ENCODE measurements at regions not wholly inside any gene's neighbourhood (a gene's known extent, or its start where the extent isn't known, plus 50 kb on each side); places are given as distances from the start of the nearest gene placed in this dataset.

DNA sequence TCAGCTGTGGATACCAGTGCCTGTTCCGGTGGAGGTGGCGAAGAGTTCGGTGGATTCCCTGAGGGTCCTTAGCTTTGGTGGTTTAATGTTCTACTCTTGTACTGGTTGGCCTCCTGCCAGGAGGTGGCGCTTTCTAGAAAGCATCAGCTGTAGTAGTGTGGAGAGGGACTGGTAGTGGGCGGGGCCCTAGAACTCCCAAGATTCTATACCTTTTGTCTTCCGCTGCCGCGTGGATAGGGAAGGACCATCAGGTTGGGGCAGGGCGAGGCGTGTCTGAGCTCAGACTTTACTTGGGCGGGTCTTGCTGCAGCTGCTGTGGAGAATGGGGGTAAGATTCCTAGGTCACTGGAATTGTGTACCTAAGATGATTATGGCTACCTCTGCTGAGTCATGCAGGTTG, 390.3 kb downstream of the FAM47A start:
- WGBS, 2 donors: 74 to 89% methylated on average over 4 to 11 of the region's 11 CpGs
- Histone ChIP-seq H3K9me3 (no peaks in the 10 kb centered on the region), H3K4me1 (no peaks in the 10 kb centered on the region), H3K36me3 (replicated peaks in 1 of 2; ENCODE audit: insufficient read depth in 1 of 2, low read depth in 2 of 2) (no peaks in the 10 kb centered on the region), H3K27me3 (no peaks in the 10 kb centered on the region), H3K4me3 (no peak overlapping the region), H3K27ac (no peak overlapping the region)
- intact Hi-C loops (cut with DNase I): no loop called here
- ATAC-seq (no peak), DNase-seq (peak in 1 of 4 donors; percentile 7)
- TF ChIP-seq POLR2A (IDR thresholded peaks at IDR 0.05): no peak
- TF ChIP-seq, protein P1, sequence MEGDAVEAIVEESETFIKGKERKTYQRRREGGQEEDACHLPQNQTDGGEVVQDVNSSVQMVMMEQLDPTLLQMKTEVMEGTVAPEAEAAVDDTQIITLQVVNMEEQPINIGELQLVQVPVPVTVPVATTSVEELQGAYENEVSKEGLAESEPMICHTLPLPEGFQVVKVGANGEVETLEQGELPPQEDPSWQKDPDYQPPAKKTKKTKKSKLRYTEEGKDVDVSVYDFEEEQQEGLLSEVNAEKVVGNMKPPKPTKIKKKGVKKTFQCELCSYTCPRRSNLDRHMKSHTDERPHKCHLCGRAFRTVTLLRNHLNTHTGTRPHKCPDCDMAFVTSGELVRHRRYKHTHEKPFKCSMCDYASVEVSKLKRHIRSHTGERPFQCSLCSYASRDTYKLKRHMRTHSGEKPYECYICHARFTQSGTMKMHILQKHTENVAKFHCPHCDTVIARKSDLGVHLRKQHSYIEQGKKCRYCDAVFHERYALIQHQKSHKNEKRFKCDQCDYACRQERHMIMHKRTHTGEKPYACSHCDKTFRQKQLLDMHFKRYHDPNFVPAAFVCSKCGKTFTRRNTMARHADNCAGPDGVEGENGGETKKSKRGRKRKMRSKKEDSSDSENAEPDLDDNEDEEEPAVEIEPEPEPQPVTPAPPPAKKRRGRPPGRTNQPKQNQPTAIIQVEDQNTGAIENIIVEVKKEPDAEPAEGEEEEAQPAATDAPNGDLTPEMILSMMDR (IDR thresholded peaks at IDR 0.05): no peak

DNA sequence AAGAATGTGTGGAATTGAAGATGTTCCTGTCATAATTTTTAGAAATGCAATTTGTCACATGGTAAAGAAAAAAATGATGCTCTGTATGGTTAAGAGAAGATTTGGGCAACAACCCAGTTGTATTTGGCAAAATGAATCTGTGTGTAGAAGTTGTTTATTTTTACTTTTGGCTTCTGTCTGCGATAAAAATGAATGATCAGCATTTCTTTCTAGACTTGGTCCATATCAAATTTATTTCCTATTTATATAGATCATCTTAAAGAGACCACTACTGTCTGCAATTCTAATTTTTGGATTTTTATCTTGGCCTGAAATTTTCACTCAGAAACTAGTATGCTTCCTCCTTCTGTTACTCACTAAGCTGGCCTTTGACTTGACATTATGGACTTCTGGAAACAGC, 396.9 kb downstream of the FAM47A start:
- TF ChIP-seq POLR2A (IDR thresholded peaks at IDR 0.05): no peak
- TF ChIP-seq, protein P1 (IDR thresholded peaks at IDR 0.05): no peak
- DNase-seq: no peak
- no peak overlapping the region for H3K27ac ChIP-seq
- H3K27me3 ChIP-seq: no peaks in the 10 kb centered on the region
- H3K9me3 ChIP-seq: no peaks in the 10 kb centered on the region
- ATAC-seq: no peak
- intact Hi-C loops (cut with DNase I): no loop called here
- H3K36me3 ChIP-seq (replicated peaks in 1 of 2; ENCODE audit: insufficient read depth in 1 of 2, low read depth in 2 of 2): no peaks in the 10 kb centered on the region
- WGBS, 2 donors: 62 to 78% methylated on average over 1 of the region's 1 CpG
- no peak overlapping the region for H3K4me3 ChIP-seq
- no peaks in the 10 kb centered on the region for H3K4me1 ChIP-seq

DNA sequence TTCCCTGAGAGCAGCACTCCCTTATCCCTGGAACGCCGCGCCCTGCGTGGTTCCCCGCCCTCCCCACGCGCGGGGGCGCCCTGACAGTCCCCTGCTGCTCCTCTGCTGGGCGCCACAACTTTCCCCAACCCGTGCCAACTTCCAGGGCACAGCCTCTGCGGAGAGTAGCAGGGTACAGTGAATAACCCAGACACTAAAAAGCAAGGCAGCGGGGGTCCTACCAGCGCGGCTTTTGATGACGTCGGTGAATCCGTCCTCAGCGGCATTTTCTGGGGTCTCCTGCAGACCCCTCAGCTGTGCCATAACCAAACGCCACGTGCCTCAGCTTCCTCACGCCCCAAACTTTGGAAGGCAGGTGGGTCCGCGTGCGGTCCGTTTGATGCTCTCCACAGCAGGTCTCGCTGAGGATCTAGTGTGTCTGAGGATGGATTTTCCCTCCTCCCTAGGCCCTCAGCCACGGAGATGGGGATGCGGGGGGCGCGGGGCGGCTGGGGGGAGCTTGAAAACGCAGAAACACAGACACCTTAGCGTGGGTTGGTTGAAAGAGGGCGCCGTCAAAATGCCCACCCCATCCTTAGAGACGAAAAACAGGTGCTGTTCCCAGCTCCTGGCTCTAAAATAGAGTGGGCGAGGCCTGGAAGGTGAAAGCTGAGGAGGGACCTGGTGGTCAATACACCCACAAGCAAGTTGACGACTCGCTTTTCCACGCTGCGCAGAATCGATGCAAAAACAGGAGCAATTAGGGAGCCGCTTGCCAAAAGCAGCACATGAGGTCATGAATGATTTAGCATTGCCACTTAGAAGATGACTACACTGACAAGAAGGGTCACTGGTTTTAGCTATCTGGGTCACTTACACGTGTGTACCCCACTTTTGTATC, 405.6 kb downstream of the FAM47A start:
- Histone ChIP-seq H3K4me3 (no peak overlapping the region), H3K36me3 (replicated peaks in 1 of 2; ENCODE audit: insufficient read depth in 1 of 2, low read depth in 2 of 2) (no peaks in the 10 kb centered on the region), H3K27ac (no peak overlapping the region), H3K27me3 (no peaks in the 10 kb centered on the region), H3K9me3 (no peaks in the 10 kb centered on the region), H3K4me1 (no peaks in the 10 kb centered on the region)
- no peak for TF ChIP-seq POLR2A (IDR thresholded peaks at IDR 0.05)
- TF ChIP-seq, protein P1 (IDR thresholded peaks at IDR 0.05): no peak
- intact Hi-C loops (cut with DNase I): no loop called here
- 10 to 11% methylated on average over 13 to 31 of the region's 45 CpGs for WGBS, 2 donors
- DNase-seq (peak in 1 of 4 donors; percentile 14), ATAC-seq (peak; percentile 47)

DNA sequence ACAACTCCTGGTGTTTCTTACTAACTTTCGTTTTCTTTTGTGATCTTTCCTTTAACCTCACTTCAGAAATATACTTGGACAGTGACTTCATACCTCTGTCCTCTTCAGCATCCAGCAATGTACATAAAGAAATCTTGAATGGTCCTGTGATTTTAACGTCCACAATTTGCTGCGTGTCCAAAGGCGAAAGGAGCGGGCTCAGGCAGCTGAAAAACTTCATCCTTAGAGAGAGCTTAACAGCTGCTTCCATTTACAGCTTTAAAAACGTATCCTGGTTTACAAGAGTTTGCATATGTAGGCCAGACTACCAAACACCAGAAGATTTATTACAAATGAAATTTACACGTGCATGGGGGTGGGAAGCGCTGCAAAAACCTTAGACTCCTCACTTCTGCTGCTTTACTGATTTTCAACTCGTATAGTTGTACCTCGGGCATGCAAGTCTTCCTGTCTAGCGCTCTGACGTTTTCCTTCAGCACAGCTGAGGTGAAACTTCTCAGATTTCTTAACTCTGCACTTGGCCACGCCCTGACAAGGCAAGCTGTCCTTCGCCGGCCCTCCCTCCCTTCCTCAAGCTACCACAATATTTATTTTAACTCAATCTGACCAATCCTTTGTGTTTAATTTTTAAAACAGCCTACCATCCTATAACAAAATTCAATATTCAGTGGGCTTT, 406.4 kb downstream of the FAM47A start:
- TF ChIP-seq, protein P1 (IDR thresholded peaks at IDR 0.05): no peak
- TF ChIP-seq POLR2A (IDR thresholded peaks at IDR 0.05): no peak
- ATAC-seq (peak; percentile 83), DNase-seq (peak; percentile 14 to 50 (median 30))
- intact Hi-C loops (cut with DNase I): no loop called here
- 2 to 3% methylated on average over 15 of the region's 15 CpGs for WGBS, 2 donors
- H3K27ac ChIP-seq: no peak overlapping the region
- no peaks in the 10 kb centered on the region for H3K9me3 ChIP-seq
- H3K36me3 ChIP-seq (replicated peaks in 1 of 2; ENCODE audit: insufficient read depth in 1 of 2, low read depth in 2 of 2): no peaks in the 10 kb centered on the region
- H3K4me3 ChIP-seq: peak overlapping the region in 1 of 2 donors; percentile 10
- H3K27me3 ChIP-seq: no peaks in the 10 kb centered on the region
- no peaks in the 10 kb centered on the region for H3K4me1 ChIP-seq

Data from body of pancreas (tissue), 4 donors.